Cardiac fibroblast (primary cell): ENCODE measurements at regions not wholly inside any gene's neighbourhood (a gene's known extent, or its start where the extent isn't known, plus 50 kb on each side); places are given as distances from the start of the nearest gene placed in this dataset.

Experiments used
- DNase-seq, 2 donors: peaks; one replicate each; pipeline versions ENCODE4 v3.0.0 to v3.0.0-alpha.2; 2010; ENCODE audit warnings: low read depth in 2 of 2
- H3K4me3 ChIP-seq, 2 donors: replicated peaks in 1 of 2; 1 replicate in 1 of 2; 2 replicates in 1 of 2; pipeline ENCODE4 v1.5.1; 2011; ENCODE audit warnings: low read depth in 2 of 2, low read length in 2 of 2, mild to moderate bottlenecking in 2 of 2, moderate library complexity in 1 of 2
- TF ChIP-seq, protein P1 (sequence below): IDR thresholded peaks from one replicate; pipeline ENCODE4 v1.5.1; 2011; ENCODE audit warnings: low read depth, mild to moderate bottlenecking, low read length, inconsistent platforms

DNA sequence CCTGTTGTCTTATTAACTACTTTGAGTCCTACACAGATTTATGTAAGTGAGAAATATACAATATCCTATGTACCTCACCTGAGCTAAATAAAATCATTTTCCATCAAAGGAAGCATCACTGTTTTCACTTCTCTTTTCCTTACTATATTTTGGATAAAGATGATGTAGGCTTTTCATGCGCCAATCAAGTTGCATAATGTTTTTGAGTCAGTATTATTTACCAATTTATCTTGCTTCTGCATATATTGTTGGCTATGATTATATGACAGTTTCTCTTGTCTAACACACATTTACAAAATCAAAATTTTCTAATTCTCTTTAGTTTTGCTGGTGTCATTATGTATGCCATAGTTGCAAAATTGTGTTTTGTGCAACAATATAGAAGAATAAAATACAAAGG is 67.9 kb upstream of the FRY start:
- TF ChIP-seq, protein P1, sequence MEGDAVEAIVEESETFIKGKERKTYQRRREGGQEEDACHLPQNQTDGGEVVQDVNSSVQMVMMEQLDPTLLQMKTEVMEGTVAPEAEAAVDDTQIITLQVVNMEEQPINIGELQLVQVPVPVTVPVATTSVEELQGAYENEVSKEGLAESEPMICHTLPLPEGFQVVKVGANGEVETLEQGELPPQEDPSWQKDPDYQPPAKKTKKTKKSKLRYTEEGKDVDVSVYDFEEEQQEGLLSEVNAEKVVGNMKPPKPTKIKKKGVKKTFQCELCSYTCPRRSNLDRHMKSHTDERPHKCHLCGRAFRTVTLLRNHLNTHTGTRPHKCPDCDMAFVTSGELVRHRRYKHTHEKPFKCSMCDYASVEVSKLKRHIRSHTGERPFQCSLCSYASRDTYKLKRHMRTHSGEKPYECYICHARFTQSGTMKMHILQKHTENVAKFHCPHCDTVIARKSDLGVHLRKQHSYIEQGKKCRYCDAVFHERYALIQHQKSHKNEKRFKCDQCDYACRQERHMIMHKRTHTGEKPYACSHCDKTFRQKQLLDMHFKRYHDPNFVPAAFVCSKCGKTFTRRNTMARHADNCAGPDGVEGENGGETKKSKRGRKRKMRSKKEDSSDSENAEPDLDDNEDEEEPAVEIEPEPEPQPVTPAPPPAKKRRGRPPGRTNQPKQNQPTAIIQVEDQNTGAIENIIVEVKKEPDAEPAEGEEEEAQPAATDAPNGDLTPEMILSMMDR = no peak
- no peak overlapping the region for H3K4me3 ChIP-seq
- DNase-seq = no peak

DNA sequence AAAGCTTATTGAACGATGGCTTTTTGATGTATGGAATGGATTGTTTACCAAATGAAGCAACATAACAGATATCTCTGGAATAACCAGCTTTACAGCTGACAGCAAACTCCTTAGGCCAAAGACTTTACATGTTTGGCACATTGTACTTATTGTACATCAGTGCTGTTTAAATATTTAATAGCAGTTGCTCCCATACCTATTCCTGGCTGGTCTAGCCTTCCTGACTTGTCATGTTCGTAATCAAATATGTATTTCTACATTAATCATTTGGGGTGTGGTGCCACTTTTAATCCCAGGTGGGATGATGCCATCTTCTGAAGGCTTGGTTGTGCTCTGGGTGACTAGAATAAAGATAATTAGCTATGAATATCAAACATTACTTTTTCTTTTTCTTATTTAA is 67.4 kb upstream of the FRY start:
- DNase-seq = no peak
- H3K4me3 ChIP-seq = no peak overlapping the region
- TF ChIP-seq, protein P1 = no peak

DNA sequence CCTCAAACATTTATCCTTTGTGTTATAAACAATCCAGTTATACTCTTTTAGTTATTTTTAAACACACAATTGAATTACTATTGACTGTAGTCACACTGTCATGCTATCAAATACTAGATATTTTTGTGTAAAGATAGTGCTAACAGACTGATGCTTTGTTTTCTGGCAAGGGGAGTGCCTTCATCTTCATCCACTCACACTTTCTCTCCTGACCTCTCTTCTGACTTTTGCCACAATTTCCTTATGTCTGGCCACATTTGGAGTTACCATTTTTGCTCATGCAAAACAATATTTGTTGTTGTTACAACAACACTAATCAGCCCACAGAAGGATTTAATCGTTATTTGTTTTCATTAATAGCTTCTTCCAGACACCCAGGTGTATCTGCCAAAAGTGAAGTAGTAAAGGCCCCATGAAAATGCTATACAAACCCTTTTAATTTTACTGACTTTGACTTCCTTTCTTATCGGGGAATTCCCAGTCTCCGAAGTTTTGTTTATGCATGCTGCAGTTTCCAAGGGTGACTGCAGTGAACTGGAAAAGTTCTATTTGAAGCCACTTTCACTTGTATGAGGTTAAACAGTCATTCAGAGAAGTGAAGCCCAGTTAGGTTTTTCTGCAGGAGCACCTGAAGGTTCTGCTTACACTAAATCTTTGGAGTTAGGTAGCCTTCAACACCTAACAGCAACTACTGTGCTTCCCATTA is 66.1 kb upstream of the FRY start:
- H3K4me3 ChIP-seq = no peak overlapping the region
- DNase-seq = peak; percentile 65 to 82
- TF ChIP-seq, protein P1 = no peak

DNA sequence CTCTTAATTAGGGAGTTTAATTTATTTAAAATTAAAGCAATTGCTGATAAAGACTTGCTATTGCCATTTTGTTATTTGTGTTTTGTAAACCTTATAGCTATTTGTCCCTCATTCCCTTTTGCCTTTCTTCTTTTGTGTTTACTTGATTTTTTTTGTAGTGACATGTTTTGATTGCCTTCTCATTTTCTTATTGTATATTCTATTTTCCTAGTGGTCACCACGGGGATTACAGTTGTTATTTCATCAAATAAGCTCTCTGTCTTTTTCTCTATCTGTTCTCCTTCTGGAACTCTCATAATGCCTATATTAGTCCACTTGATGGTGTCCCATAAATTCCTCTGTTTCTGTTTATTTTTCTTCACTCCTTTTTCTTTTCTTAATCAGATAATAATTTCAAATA is 64.4 kb upstream of the FRY start:
- no peak for DNase-seq
- TF ChIP-seq, protein P1 = peak; percentile 19

DNA sequence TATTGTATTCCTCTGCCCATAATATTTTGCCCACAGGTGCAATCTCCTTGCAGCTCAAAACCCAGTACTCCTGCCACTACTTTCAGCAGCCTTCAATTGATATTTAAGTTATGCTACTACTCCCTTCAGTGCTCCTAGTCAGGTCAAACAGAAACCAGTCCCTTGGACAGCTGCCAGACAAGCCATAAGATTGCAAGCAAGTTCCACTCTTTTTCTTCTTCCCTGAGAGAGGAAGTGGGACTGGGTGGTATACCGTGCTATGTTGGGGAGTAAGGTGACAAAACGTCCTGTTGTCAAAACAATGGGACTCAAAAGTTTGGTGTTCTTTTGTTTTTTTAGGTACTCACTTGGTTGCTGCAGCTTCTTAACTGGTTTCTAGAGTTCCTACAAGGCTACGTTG is 63.1 kb upstream of the FRY start:
- peak in 1 of 2 donors; percentile 39 for DNase-seq
- TF ChIP-seq, protein P1 = no peak

More for the DNA sequence above, 64.4 kb upstream of the FRY start:
- no peak overlapping the region for H3K4me3 ChIP-seq

DNA sequence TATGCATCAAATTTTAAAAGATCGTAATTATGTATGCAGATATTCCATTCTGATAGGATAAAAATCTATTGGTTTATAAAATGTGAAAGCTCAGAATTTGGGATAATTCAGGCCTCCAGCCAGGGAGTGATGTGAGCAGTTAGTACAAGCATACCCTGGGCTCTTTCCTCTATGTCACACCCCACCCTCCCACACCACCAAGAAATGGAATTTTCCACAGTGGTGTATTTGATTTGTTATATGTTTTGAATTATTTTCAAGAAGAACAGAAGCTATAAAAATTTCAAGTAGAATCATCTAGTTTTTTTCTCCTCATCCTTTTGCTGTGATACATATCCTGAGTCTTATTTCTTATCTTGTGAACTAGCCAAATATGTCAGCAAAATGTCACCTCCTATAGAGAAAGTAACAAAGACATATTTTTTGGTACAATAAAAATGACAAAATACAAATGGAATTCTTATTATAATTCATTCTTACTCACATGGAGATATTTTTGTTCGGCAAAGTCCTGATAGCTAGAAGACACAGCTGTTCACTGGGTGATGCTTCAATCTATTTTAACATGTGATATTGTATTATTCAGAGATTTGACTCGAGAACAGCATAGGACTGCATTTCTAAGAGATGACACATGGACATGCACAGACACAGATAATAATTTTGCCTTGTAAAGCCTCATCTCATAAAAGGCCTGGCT is 61.2 kb upstream of the FRY start:
- DNase-seq = peak in 1 of 2 donors; percentile 91
- TF ChIP-seq, protein P1 = no peak
- H3K4me3 ChIP-seq = no peak overlapping the region

More for the DNA sequence above, 63.1 kb upstream of the FRY start:
- H3K4me3 ChIP-seq = no peak overlapping the region

DNA sequence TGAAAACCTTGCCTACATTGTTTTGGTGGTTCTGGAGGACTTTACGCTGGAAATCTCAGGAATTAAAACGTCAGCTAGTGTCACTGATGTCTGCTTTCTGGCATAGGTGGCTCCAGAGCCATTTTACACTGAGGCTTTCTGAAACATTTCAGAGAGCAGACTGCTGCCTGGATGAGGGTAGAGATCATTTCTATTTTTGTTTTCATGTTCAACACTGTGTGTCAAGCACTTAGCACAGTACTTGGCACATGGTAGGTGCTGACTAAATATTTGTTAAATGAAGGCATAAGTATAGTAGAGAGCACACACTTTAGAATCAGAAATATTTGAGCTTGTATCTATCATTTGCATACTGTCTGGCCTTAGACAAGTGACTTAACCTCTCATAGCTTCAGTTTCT is 59.1 kb upstream of the FRY start:
- TF ChIP-seq, protein P1 = no peak
- no peak for DNase-seq
- no peak overlapping the region for H3K4me3 ChIP-seq
